NT2/D1 (cell line): ENCODE measurements at regions not wholly inside any gene's neighbourhood (a gene's known extent, or its start where the extent isn't known, plus 50 kb on each side); places are given as distances from the start of the nearest gene placed in this dataset.

Experiments
- SUZ12 ChIP-seq: IDR thresholded peaks from 2 replicates; pipeline ENCODE4 v1.6.1; 2011; ENCODE audit not compliant: insufficient read length, insufficient read depth; ENCODE audit errors: extremely low read depth
- YY1 ChIP-seq: IDR thresholded peaks from 2 replicates; pipeline ENCODE4 v1.6.1; 2011; ENCODE audit not compliant: insufficient read length, insufficient read depth
- ZNF274 ChIP-seq: IDR thresholded peaks from 2 replicates; pipeline ENCODE4 v1.6.1; 2011; ENCODE audit warnings: mild to moderate bottlenecking, low read depth, low read length

- TF ChIP-seq YY1 (no peak), ZNF274 (no peak), SUZ12 (no peak)
These were observed 1391.3 kb downstream of the PLA2G4A start for GRCh38 chr1:188220051-188220450.
